ENCODE measurements at regions not wholly inside any gene's neighbourhood (a gene's known extent, or its start where the extent isn't known, plus 50 kb on each side); places are given as distances from the start of the nearest gene placed in this dataset.
A peak's percentile ranks its signal among the peaks of the same experiment; 100 is the strongest.

DNA sequence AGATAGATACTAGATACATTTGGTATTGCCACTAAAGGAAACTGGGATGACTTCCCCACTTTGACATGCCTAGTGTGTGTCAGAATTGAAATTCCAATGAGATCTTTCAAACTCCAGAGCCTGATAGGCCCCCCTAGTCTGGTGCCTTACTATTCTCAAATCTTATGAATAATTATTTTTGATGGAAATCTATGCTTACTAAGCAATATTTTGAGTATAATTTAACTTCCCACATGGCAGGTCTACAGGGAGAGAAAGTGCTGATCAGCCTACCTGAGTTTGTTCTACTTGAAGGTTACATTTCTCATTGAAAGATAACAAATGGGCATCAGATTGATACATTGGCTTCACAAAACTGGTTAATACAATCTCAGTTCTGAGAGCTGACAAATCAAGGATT is 415.7 kb upstream of the BOD1L1 start:
- Mint-ChIP-seq H3K27ac (ENCODE audit: unreplicated experiment) (no peak overlapping the region), H3K27me3 (ENCODE audit: low read depth) (peaks cover 8% of the 10 kb centered on the region), H3K9me3 (no peaks in the 10 kb centered on the region), H3K4me3 (no peak overlapping the region), H3K36me3 (ENCODE audit: low read depth) (no peaks in the 10 kb centered on the region), H3K4me1 (peaks cover 11% of the 10 kb centered on the region)
- TF ChIP-seq, protein P1, sequence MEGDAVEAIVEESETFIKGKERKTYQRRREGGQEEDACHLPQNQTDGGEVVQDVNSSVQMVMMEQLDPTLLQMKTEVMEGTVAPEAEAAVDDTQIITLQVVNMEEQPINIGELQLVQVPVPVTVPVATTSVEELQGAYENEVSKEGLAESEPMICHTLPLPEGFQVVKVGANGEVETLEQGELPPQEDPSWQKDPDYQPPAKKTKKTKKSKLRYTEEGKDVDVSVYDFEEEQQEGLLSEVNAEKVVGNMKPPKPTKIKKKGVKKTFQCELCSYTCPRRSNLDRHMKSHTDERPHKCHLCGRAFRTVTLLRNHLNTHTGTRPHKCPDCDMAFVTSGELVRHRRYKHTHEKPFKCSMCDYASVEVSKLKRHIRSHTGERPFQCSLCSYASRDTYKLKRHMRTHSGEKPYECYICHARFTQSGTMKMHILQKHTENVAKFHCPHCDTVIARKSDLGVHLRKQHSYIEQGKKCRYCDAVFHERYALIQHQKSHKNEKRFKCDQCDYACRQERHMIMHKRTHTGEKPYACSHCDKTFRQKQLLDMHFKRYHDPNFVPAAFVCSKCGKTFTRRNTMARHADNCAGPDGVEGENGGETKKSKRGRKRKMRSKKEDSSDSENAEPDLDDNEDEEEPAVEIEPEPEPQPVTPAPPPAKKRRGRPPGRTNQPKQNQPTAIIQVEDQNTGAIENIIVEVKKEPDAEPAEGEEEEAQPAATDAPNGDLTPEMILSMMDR (conservative IDR thresholded peaks at IDR 0.05), result no peak
- no peak for DNase-seq (ENCODE audit: low read depth, low spot score)

DNA sequence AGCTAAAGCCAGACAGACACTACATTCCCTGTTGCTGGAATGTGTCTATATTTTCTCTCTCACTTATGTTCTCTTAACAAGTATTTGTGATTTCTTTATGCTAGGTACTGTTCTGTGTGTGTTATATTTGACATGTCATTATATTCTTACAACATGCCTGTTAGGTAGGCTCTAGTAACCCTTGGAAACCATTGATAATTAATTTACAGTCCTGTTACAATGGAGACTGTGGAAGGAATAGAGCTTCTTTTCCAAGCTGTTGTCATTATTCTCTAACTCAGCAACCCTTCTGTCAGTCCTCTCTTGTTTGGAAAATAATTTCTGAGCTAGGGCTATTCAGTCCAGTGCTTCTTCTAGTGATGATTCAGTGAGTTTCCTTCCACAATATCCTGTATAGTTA is 419.1 kb upstream of the BOD1L1 start:
- no peaks in the 10 kb centered on the region for H3K9me3 Mint-ChIP-seq
- no peak overlapping the region for H3K4me3 Mint-ChIP-seq
- peaks cover 4% of the 10 kb centered on the region for H3K27me3 Mint-ChIP-seq (ENCODE audit: low read depth)
- peaks cover 11% of the 10 kb centered on the region for H3K4me1 Mint-ChIP-seq
- TF ChIP-seq, protein P1 (conservative IDR thresholded peaks at IDR 0.05), result no peak
- no peaks in the 10 kb centered on the region for H3K36me3 Mint-ChIP-seq (ENCODE audit: low read depth)
- no peak for DNase-seq (ENCODE audit: low read depth, low spot score)
- no peak overlapping the region for H3K27ac Mint-ChIP-seq (ENCODE audit: unreplicated experiment)

DNA sequence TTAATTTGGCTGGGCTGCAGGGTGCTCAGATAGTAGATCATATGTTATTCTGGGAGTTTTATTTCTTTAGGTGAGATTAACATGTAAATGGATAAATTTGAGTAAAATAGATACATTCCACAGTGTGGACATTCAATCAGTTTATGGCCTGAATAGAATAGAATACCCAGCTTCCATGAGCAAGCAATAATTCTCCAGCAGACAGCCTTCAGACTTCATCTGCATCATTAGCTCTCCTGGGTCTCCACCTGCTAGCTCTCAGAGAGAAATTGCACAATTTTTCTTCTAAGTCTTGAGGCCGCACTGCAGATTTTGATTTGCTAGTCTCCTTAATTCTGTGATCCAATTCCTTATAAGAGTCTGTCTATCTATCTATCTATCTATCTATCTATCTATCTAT is 420.3 kb upstream of the BOD1L1 start:
- DNase-seq (ENCODE audit: low read depth, low spot score), result no peak
- H3K27me3 Mint-ChIP-seq (ENCODE audit: low read depth), result peaks cover 3% of the 10 kb centered on the region
- TF ChIP-seq, protein P1 (conservative IDR thresholded peaks at IDR 0.05), result no peak
- H3K9me3 Mint-ChIP-seq, result no peaks in the 10 kb centered on the region
- H3K4me1 Mint-ChIP-seq, result peaks cover 11% of the 10 kb centered on the region
- no peaks in the 10 kb centered on the region for H3K36me3 Mint-ChIP-seq (ENCODE audit: low read depth)
- H3K27ac Mint-ChIP-seq (ENCODE audit: unreplicated experiment), result no peak overlapping the region
- no peak overlapping the region for H3K4me3 Mint-ChIP-seq

DNA sequence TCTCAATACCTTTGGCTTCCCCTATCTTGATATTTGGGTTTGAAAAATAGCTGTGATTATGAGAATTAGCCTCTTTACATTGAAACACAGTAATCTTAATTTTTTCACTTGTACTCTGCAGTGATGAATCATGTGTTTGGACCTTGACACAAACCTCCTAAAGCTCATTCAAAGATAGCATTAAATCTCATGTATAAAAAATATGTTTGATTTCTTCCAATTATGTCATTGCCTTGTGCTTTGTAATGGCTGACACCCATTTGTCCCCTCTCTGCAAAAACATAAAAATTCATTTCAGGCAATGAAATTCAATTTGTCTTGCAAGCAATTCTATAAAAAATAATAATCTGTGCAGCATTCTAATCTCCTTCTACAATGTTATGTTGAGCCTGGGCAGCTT is 422.4 kb upstream of the BOD1L1 start:
- Mint-ChIP-seq H3K27me3 (ENCODE audit: low read depth) (no peaks in the 10 kb centered on the region), H3K36me3 (ENCODE audit: low read depth) (no peaks in the 10 kb centered on the region), H3K9me3 (no peaks in the 10 kb centered on the region), H3K27ac (ENCODE audit: unreplicated experiment) (no peak overlapping the region), H3K4me1 (peaks cover 11% of the 10 kb centered on the region), H3K4me3 (no peak overlapping the region)
- TF ChIP-seq, protein P1 (conservative IDR thresholded peaks at IDR 0.05), result no peak
- no peak for DNase-seq (ENCODE audit: low read depth, low spot score)

DNA sequence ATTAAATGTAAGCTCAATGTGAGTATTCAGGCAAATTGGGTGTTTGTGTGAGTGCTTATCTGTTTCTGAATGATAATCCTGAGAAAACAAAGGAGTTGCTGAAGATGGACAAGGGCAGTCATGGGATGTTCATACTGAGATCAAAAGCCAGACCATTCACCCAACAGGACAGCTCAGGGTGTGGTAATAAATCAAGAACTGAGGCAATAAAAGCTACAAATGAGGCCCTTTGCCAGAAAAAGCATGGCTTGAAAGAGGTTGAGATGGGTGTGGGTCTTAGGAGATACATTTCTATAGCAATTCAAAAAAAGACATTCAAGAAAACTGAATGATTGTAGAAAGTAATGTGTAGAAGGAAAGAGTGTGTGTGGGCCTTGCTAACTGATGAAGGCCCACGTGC is 425.8 kb upstream of the BOD1L1 start:
- TF ChIP-seq, protein P1 (conservative IDR thresholded peaks at IDR 0.05), result no peak
- no peak overlapping the region for H3K4me3 Mint-ChIP-seq
- no peaks in the 10 kb centered on the region for H3K27me3 Mint-ChIP-seq (ENCODE audit: low read depth)
- no peak for DNase-seq (ENCODE audit: low read depth, low spot score)
- no peaks in the 10 kb centered on the region for H3K9me3 Mint-ChIP-seq
- no peaks in the 10 kb centered on the region for H3K4me1 Mint-ChIP-seq
- peak overlapping the region; percentile 6 for H3K27ac Mint-ChIP-seq (ENCODE audit: unreplicated experiment)
- no peaks in the 10 kb centered on the region for H3K36me3 Mint-ChIP-seq (ENCODE audit: low read depth)

DNA sequence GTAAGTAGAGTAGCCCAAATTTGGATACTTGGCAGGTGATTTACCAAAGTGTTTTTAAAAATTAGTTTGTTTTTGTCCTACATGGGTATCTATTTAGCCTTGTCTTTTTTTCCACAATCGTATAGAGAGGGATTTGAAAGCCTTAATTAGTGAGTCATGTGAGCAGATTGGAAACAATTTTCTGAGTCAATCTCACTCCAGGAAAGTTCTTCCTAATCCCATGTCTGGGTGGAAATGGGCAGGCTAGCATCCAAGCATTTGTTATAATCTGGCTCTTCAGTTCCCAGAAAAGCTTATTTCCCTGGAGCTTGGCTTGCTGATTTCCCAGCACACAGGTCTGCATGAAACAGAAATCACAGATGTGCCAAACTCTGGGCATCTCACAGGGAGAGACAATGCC is 426.9 kb upstream of the BOD1L1 start:
- DNase-seq (ENCODE audit: low read depth, low spot score), result no peak
- Mint-ChIP-seq H3K9me3 (no peaks in the 10 kb centered on the region), H3K27me3 (ENCODE audit: low read depth) (no peaks in the 10 kb centered on the region), H3K4me3 (no peak overlapping the region), H3K27ac (ENCODE audit: unreplicated experiment) (no peak overlapping the region), H3K36me3 (ENCODE audit: low read depth) (no peaks in the 10 kb centered on the region), H3K4me1 (no peaks in the 10 kb centered on the region)
- TF ChIP-seq, protein P1 (conservative IDR thresholded peaks at IDR 0.05), result no peak
